GM10266 (cell line): ENCODE measurements at regions not wholly inside any gene's neighbourhood (a gene's known extent, or its start where the extent isn't known, plus 50 kb on each side); places are given as distances from the start of the nearest gene placed in this dataset.

Experiments
- DNase-seq: peaks from one replicate; pipeline ENCODE4 v3.0.0; 2012; ENCODE audit errors: extremely low spot score
- TF ChIP-seq, protein P1 (sequence below): IDR thresholded peaks from 2 replicates; pipeline ENCODE4 v1.5.1; 2012; ENCODE audit warnings: mild to moderate bottlenecking, low read depth; ENCODE audit not compliant: control insufficient read depth, insufficient read depth; ENCODE audit errors: missing control alignments

DNA sequence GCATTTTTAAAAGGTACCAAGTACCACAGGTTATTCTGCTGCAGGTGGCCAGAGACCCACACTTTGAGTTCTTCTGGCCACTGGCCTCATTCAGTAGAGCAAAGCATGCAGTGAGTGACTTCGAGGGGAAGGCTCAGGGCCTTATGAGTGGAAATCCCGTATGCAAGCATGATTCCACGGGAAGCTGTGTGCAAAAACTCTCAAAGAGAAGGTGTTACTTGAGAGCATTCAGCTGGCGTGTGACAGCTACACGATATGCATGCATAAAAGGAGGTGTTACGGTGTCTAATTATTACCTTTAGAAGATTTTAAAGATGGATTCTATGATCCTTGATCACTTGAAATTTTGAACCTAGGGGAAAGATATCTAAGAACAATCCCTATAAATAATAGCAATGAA is 160.3 kb downstream of the ENC1 start:
- TF ChIP-seq, protein P1, sequence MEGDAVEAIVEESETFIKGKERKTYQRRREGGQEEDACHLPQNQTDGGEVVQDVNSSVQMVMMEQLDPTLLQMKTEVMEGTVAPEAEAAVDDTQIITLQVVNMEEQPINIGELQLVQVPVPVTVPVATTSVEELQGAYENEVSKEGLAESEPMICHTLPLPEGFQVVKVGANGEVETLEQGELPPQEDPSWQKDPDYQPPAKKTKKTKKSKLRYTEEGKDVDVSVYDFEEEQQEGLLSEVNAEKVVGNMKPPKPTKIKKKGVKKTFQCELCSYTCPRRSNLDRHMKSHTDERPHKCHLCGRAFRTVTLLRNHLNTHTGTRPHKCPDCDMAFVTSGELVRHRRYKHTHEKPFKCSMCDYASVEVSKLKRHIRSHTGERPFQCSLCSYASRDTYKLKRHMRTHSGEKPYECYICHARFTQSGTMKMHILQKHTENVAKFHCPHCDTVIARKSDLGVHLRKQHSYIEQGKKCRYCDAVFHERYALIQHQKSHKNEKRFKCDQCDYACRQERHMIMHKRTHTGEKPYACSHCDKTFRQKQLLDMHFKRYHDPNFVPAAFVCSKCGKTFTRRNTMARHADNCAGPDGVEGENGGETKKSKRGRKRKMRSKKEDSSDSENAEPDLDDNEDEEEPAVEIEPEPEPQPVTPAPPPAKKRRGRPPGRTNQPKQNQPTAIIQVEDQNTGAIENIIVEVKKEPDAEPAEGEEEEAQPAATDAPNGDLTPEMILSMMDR = no peak
- no peak for DNase-seq

DNA sequence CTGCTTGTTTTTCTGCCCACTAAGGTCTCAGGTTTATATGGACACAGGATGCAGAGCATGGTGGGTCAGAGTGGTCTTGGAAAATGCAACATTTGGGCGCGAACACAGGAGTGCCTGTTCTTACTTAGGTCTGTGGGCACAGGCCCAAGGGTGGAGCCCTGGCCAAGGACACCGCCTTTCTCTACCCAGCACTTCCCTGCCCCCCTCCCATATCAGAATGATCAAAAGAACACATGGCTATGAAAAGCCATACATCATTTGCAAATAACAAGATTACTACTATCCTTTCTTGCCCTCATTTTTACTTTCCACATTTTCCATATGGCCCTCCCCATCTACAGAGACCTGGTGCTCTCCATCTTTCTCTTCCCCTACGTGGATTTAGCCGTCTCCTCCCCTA is 162.2 kb downstream of the ENC1 start:
- TF ChIP-seq, protein P1 = no peak
- DNase-seq = no peak

DNA sequence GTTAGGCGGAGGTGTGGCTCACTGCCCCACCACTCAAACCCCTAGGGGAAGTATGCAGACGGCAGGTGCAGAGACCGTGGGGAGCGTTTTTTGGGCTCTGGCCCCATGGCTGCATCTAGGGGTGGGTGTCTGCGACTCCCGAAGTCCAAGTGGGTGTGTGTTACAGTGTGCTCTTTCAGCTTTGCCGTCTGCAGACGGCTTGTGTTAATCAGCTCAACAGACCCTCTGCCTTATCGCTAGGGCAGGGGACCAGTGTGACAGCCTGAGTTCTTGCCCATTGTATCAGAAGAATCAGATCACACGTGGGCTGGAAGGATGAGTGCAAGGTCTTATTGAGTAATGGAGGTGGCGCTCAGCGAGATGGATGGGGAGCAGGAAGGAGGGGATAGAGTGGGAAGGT is 162.8 kb downstream of the ENC1 start:
- TF ChIP-seq, protein P1 = no peak
- no peak for DNase-seq

DNA sequence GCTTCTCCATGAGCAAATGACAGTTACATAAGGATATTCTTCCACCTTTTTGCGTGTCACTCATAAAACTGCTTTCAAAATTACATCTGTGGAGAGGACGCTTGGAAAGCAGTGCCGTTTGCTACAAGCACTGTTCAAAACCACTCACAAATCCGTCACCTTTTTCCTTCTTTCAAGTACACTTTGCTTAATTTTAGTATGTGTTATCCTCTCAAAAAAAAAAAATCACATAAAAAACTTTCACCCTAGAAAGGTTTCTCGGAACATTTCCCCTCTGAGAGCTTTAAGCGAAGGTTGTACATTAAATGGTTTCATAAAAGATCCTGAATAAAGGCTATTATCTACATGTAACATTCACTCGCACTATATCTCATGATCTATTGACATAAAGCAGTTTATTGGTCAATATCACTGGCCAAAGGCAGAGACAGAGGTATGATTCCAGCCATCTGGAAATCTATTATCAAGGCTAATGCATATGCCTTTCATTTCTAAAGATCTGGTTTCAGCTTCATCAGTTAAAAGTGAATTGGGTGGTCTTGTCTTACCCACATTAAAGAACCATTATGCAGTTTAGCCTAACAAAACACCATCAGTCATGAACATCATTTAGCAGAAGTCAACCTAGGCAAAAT is 163.6 kb downstream of the ENC1 start:
- TF ChIP-seq, protein P1 = no peak
- DNase-seq = no peak

DNA sequence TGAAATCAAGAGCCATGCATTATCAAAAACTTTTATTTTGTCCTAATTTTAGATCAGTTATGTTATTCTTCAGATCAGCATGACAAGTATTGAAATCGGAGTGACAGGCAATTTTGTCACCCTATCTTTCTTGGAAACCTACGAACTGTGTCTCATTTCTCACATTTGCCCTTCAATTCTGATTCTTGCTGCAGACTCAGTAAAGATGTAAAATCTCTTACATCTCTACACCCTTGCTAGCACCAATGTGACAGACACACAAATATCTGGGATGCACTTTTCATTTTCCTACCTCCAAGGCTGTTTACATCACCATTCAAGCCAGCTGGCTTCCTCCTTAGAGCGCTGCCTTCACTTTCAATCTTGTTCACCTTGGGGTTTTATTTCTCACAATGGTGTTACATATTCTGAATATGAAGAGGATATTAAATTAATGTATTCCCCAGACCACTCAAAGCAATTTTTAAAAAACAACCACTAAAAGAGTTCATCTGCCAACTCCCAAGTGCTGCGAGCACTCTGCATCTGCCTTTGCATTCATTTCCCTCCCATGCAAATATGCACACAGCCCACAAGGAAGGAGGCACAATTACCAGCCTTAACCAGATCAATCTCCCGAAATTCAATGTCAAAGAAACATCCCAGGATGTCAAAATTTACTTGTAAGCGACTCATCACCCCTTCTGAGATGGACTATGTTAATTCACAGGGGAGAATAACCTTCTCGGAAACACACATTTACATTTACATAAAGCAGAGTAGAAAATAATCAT is 164.3 kb downstream of the ENC1 start:
- DNase-seq = no peak
- TF ChIP-seq, protein P1 = no peak

DNA sequence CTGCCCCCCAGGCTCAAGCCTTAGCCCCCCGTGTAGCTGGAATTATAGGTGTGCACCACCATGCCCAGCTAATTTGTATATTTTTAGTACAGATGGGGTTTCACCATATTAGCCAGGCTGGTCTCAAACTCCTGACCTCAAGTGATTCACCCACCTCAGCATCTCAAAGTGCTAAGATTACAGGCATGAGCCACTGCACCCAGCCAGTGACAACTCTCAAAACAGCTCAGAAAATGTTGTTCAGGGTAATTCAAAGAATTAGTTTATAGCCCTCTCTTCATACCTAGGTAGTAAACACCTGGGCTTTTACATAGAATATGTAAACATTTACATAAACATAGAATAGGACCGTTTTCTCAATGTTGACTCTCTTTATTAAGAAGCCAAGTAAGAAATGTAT is 168.7 kb downstream of the ENC1 start:
- no peak for DNase-seq
- TF ChIP-seq, protein P1 = no peak
